ENCODE measurements at regions not wholly inside any gene's neighbourhood (a gene's known extent, or its start where the extent isn't known, plus 50 kb on each side); places are given as distances from the start of the nearest gene placed in this dataset.

GRCh38 chr2:105450471-105450870 lies 51.6 kb upstream of the FHL2 start:
- H3K9me3 Mint-ChIP-seq, result no peaks in the 10 kb centered on the region
- H3K27me3 Mint-ChIP-seq, result peaks cover 18% of the 10 kb centered on the region
- peaks cover 4% of the 10 kb centered on the region for H3K4me1 Mint-ChIP-seq (ENCODE audit: low read depth)
- no peaks in the 10 kb centered on the region for H3K36me3 Mint-ChIP-seq (ENCODE audit: low read depth)
- H3K4me3 Mint-ChIP-seq, result no peak overlapping the region
- H3K27ac Mint-ChIP-seq, result no peak overlapping the region

DNA sequence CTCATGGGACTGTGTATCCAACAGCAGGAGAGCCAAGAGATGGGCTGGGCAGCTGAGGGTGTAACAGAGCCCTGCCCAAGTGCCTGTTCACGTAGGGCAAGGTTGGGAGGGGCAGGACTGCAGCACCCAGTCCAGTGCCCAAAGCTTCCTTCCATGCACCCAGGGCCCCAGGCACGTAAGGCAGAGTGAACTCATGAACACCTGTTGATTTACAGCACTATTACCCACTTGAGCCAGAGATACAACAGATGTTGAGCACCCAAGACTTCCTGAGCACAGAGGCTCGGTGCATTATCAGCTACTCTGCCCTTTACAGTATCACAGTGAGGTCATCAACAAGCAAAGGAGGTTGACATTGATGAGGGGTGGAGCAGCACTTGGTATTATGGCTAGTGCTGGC lies 50.2 kb upstream of the FHL2 start:
- Mint-ChIP-seq H3K36me3 (ENCODE audit: low read depth) (no peaks in the 10 kb centered on the region), H3K27me3 (peaks cover 17% of the 10 kb centered on the region), H3K27ac (no peak overlapping the region), H3K9me3 (no peaks in the 10 kb centered on the region), H3K4me3 (no peak overlapping the region), H3K4me1 (ENCODE audit: low read depth) (no peaks in the 10 kb centered on the region)
